ENCODE measurements at regions not wholly inside any gene's neighbourhood (a gene's known extent, or its start where the extent isn't known, plus 50 kb on each side); places are given as distances from the start of the nearest gene placed in this dataset.

DNA sequence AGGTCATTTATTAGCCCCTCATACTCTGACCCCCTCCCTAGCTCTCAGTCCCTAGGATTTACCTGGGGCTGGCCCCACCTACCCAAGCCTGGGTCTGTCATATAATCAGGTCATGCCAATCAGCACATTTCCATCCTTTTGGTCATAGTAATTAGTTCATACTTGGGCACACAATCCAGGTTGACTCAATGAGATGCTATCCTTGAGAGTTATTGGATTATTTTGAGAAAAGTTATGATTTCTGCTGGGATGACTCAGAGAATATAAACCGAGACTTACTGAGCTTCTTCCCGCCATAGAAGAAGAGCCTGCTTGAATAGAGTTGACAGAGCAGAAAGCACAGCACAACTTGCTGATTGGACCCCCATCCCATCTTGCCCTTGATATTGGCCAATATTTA, 331.5 kb downstream of the CBLN1 start:
- TF ChIP-seq, protein P1, sequence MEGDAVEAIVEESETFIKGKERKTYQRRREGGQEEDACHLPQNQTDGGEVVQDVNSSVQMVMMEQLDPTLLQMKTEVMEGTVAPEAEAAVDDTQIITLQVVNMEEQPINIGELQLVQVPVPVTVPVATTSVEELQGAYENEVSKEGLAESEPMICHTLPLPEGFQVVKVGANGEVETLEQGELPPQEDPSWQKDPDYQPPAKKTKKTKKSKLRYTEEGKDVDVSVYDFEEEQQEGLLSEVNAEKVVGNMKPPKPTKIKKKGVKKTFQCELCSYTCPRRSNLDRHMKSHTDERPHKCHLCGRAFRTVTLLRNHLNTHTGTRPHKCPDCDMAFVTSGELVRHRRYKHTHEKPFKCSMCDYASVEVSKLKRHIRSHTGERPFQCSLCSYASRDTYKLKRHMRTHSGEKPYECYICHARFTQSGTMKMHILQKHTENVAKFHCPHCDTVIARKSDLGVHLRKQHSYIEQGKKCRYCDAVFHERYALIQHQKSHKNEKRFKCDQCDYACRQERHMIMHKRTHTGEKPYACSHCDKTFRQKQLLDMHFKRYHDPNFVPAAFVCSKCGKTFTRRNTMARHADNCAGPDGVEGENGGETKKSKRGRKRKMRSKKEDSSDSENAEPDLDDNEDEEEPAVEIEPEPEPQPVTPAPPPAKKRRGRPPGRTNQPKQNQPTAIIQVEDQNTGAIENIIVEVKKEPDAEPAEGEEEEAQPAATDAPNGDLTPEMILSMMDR (IDR thresholded peaks at IDR 0.05), result no peak
- TF ChIP-seq POLR2A (IDR thresholded peaks at IDR 0.05), result no peak

All from esophagus squamous epithelium (tissue), 4 donors.